HL-60 (cell line): ENCODE measurements at regions not wholly inside any gene's neighbourhood (a gene's known extent, or its start where the extent isn't known, plus 50 kb on each side); places are given as distances from the start of the nearest gene placed in this dataset.
"Not testable (repeated sequence)": the region's sequence is repeated elsewhere in the genome, so short reads cannot be mapped to it uniquely, and the experiment has no call there.

Experiments used
- DNase-seq, 2 experiments: peaks; one replicate each; pipeline ENCODE4 v3.0.0-alpha.2; 2010 to 2020; ENCODE audit warnings: low read depth in 1 of 2, low spot score in 1 of 2
- H3K27ac ChIP-seq: fragments of 250-450 bp; sonication (Bioruptor Pico); replicated peaks from 2 replicates; pipeline ENCODE4 v1.5.1; 2020; ENCODE audit warnings: mild to moderate bottlenecking, moderate library complexity
- H3K27me3 ChIP-seq: fragments of 250-450 bp; sonication (Bioruptor Pico); 2 replicates; pipeline ENCODE4 v1.5.1; 2021; ENCODE audit warnings: mild to moderate bottlenecking, moderate library complexity; ENCODE audit not compliant: insufficient read depth, poor library complexity, severe bottlenecking
- H3K4me3 ChIP-seq: replicated peaks from 2 replicates; pipeline ENCODE4 v1.5.1; 2011; ENCODE audit warnings: mild to moderate bottlenecking, control low read depth, low read length; ENCODE audit not compliant: insufficient read depth
- CTCF ChIP-seq: IDR thresholded peaks from one replicate; pipeline ENCODE4 v1.5.1; 2011; ENCODE audit warnings: low read length, control low read depth, inconsistent platforms; ENCODE audit not compliant: insufficient read depth
- GABPA ChIP-seq: IDR thresholded peaks from 2 replicates; pipeline ENCODE4 v1.6.1; 2012; ENCODE audit warnings: low read depth
- POLR2AphosphoS5 ChIP-seq: IDR thresholded peaks from 2 replicates; pipeline ENCODE4 v1.6.1; 2012; ENCODE audit warnings: low read depth
- REST ChIP-seq: IDR thresholded peaks from 2 replicates; pipeline ENCODE4 v1.6.1; 2012; ENCODE audit warnings: low read depth; ENCODE audit not compliant: insufficient replicate concordance
- SPI1 ChIP-seq: IDR thresholded peaks from 2 replicates; pipeline ENCODE4 v1.6.1; 2012; ENCODE audit warnings: low read depth, mild to moderate bottlenecking, borderline replicate concordance

- Histone ChIP-seq H3K27me3 (peaks cover 4% of the 10 kb centered on the region), H3K27ac (no peak overlapping the region), H3K4me3 (no peak overlapping the region)
- TF ChIP-seq POLR2AphosphoS5 (no peak), REST (no peak), SPI1 (no peak), GABPA (no peak), CTCF (no peak)
- DNase-seq: no peak
Measured at GRCh38 chr6:167416676-167417430, 92.0 kb downstream of the TTLL2 start.

GRCh38 chr6:167420177-167420576 is 95.3 kb downstream of the TTLL2 start:
- no peak for DNase-seq
- H3K4me3 ChIP-seq: no peak overlapping the region
- H3K27me3 ChIP-seq: peaks cover 4% of the 10 kb centered on the region
- TF ChIP-seq POLR2AphosphoS5 (no peak), CTCF (no peak), SPI1 (no peak), GABPA (no peak), REST (no peak)
- H3K27ac ChIP-seq: no peak overlapping the region

GRCh38 chr6:167420858-167421766 is 96.2 kb downstream of the TTLL2 start:
- DNase-seq: no peak
- Histone ChIP-seq H3K4me3 (no peak overlapping the region), H3K27ac (no peak overlapping the region), H3K27me3 (peaks cover 4% of the 10 kb centered on the region)
- TF ChIP-seq SPI1: no peak
- TF ChIP-seq CTCF: no peak
- no peak for TF ChIP-seq GABPA
- no peak for TF ChIP-seq POLR2AphosphoS5
- TF ChIP-seq REST: no peak

GRCh38 chr6:167421944-167422343 is 97.1 kb downstream of the TTLL2 start:
- not testable (repeated sequence) for H3K27ac ChIP-seq, H3K4me3 ChIP-seq, H3K27me3 ChIP-seq, DNase-seq
